H9 (cell line): ENCODE measurements at regions not wholly inside any gene's neighbourhood (a gene's known extent, or its start where the extent isn't known, plus 50 kb on each side); places are given as distances from the start of the nearest gene placed in this dataset.

Experiments
- DNase-seq: peaks from one replicate; pipeline ENCODE4 v3.0.0-alpha.2; 2017
- H2AFZ ChIP-seq: one replicate; pipeline ENCODE4 v1.6.1; 2013; ENCODE audit warnings: mild to moderate bottlenecking, low read length, control low read depth, moderate library complexity
- H2AK5ac ChIP-seq: 2 replicates; pipeline ENCODE4 v1.6.1; 2013; ENCODE audit warnings: low read length, control low read depth, mixed read lengths; ENCODE audit not compliant: insufficient read length
- H2BK120ac ChIP-seq: one replicate; pipeline ENCODE4 v1.6.1; 2013; ENCODE audit warnings: low read depth, mild to moderate bottlenecking, low read length, control low read depth, inconsistent platforms; ENCODE audit not compliant: poor library complexity, severe bottlenecking
- H2BK12ac ChIP-seq: 2 replicates; pipeline ENCODE4 v1.6.1; 2013; ENCODE audit warnings: low read length, control low read depth, mixed read lengths, low read depth; ENCODE audit not compliant: insufficient read length
- H2BK15ac ChIP-seq: 2 replicates; pipeline ENCODE4 v1.6.1; 2013; ENCODE audit warnings: low read depth, low read length, control low read depth
- H2BK20ac ChIP-seq: one replicate; pipeline ENCODE4 v1.6.1; 2013; ENCODE audit warnings: low read depth, mild to moderate bottlenecking, low read length, control low read depth, inconsistent platforms; ENCODE audit not compliant: poor library complexity, severe bottlenecking
- H2BK5ac ChIP-seq: 2 replicates; pipeline ENCODE4 v1.6.1; 2013; ENCODE audit warnings: low read length, control low read depth, mixed read lengths; ENCODE audit not compliant: insufficient read length
- H3K14ac ChIP-seq: 2 replicates; pipeline ENCODE4 v1.6.1; 2013; ENCODE audit warnings: low read length, control low read depth; ENCODE audit not compliant: insufficient read depth
- H3K18ac ChIP-seq: 2 replicates; pipeline ENCODE4 v1.6.1; 2013; ENCODE audit warnings: low read depth, mild to moderate bottlenecking, mixed read lengths, low read length, control low read depth; ENCODE audit not compliant: insufficient read length
- H3K23ac ChIP-seq: 2 replicates; pipeline ENCODE4 v1.6.1; 2013; ENCODE audit warnings: low read length, control low read depth, mixed read lengths, low read depth; ENCODE audit not compliant: insufficient read length
- H3K23me2 ChIP-seq: 2 replicates; pipeline ENCODE4 v1.6.1; 2013; ENCODE audit warnings: low read depth, mild to moderate bottlenecking, mixed read lengths, low read length, control low read depth; ENCODE audit not compliant: insufficient read length, poor library complexity, severe bottlenecking
- H3K27ac ChIP-seq: 2 replicates; pipeline ENCODE4 v1.5.1; 2013; ENCODE audit warnings: low read length, control low read depth, mixed read lengths, low read depth; ENCODE audit not compliant: insufficient read length
- H3K27me3 ChIP-seq: 2 replicates; pipeline ENCODE4 v1.6.1; 2013; ENCODE audit warnings: low read length, control low read depth, inconsistent platforms; ENCODE audit not compliant: insufficient read depth
- H3K4ac ChIP-seq: 2 replicates; pipeline ENCODE4 v1.6.1; 2013; ENCODE audit warnings: low read depth, mild to moderate bottlenecking, control low read depth, inconsistent platforms, low read length, moderate library complexity
- H3K4me1 ChIP-seq: 2 replicates; pipeline ENCODE4 v1.6.1; 2013; ENCODE audit warnings: low read length, control low read depth, inconsistent platforms; ENCODE audit not compliant: insufficient read depth
- H3K4me2 ChIP-seq: 2 replicates; pipeline ENCODE4 v1.6.1; 2013; ENCODE audit warnings: low read length, control low read depth, mixed read lengths; ENCODE audit not compliant: insufficient read length, insufficient read depth
- H3K56ac ChIP-seq: 2 replicates; pipeline ENCODE4 v1.6.1; 2013; ENCODE audit warnings: low read depth, mild to moderate bottlenecking, mixed read lengths, low read length, control low read depth; ENCODE audit not compliant: insufficient read length
- H3K79me1 ChIP-seq: 2 replicates; pipeline ENCODE4 v1.6.1; 2013; ENCODE audit warnings: low read depth, mild to moderate bottlenecking, moderate library complexity, low read length, control low read depth, inconsistent platforms; ENCODE audit not compliant: insufficient read depth, poor library complexity, severe bottlenecking
- H3K79me2 ChIP-seq: 2 replicates; pipeline ENCODE4 v1.6.1; 2013; ENCODE audit warnings: low read length, control low read depth, inconsistent platforms; ENCODE audit not compliant: insufficient read depth
- H3K9ac ChIP-seq: 2 replicates; pipeline ENCODE4 v1.6.1; 2013; ENCODE audit warnings: low read length, control low read depth, mixed read lengths; ENCODE audit not compliant: insufficient read length; ENCODE audit errors: extremely low read depth
- H3K9me3 ChIP-seq: one replicate; pipeline ENCODE4 v1.6.1; 2013; ENCODE audit warnings: low read depth, low read length, inconsistent platforms; ENCODE audit not compliant: control insufficient read depth
- H3T11ph ChIP-seq: one replicate; pipeline ENCODE4 v1.6.1; 2013; ENCODE audit warnings: mild to moderate bottlenecking, low read length, control low read depth, inconsistent platforms
- H4K20me1 ChIP-seq: one replicate; pipeline ENCODE4 v1.6.1; 2013; ENCODE audit not compliant: control insufficient read depth, insufficient read length, insufficient read depth
- H4K5ac ChIP-seq: 2 replicates; pipeline ENCODE4 v1.6.1; 2013; ENCODE audit warnings: low read depth, mild to moderate bottlenecking, mixed read lengths, low read length, control low read depth; ENCODE audit not compliant: insufficient read length
- H4K8ac ChIP-seq: replicated peaks from 2 replicates; pipeline ENCODE4 v1.6.1; 2013; ENCODE audit warnings: low read length, control low read depth, mixed read lengths, low read depth; ENCODE audit not compliant: insufficient read length
- H4K91ac ChIP-seq: 2 replicates; pipeline ENCODE4 v1.6.1; 2013; ENCODE audit warnings: low read depth, mild to moderate bottlenecking, moderate library complexity, mixed read lengths, low read length, control low read depth; ENCODE audit not compliant: insufficient read length
- H3K27ac Mint-ChIP-seq, 3 experiments: 2 replicates in 2 of 3; 3 replicates in 1 of 3; pipeline ENCODE4 v1.8.0; 2020 to 2021; ENCODE audit warnings: mixed read lengths in 3 of 3, mild to moderate bottlenecking in 1 of 3, moderate library complexity in 1 of 3
- H3K27me3 Mint-ChIP-seq: 2 replicates; pipeline ENCODE4 v1.8.0; 2021; ENCODE audit warnings: low read depth, mild to moderate bottlenecking, moderate library complexity, mixed read lengths
- H3K36me3 Mint-ChIP-seq, 3 experiments: 2 replicates in 2 of 3; 3 replicates in 1 of 3; pipeline ENCODE4 v1.8.0; 2020 to 2021; ENCODE audit warnings: low read depth in 3 of 3, mixed read lengths in 3 of 3; ENCODE audit not compliant: insufficient read depth in 1 of 3
- H3K4me1 Mint-ChIP-seq, 2 experiments: 2 replicates each; pipeline ENCODE4 v1.8.0; 2020; ENCODE audit warnings: mixed read lengths in 2 of 2
- H3K4me3 Mint-ChIP-seq, 2 experiments: 2 replicates in 1 of 2; 3 replicates in 1 of 2; pipeline ENCODE4 v1.8.0; 2020 to 2021; ENCODE audit warnings: mild to moderate bottlenecking in 2 of 2, mixed read lengths in 2 of 2, moderate library complexity in 1 of 2
- H3K9me3 Mint-ChIP-seq, 2 experiments: 2 replicates in 1 of 2; 3 replicates in 1 of 2; pipeline ENCODE4 v1.8.0; 2020; ENCODE audit warnings: mild to moderate bottlenecking in 2 of 2, mixed read lengths in 2 of 2, moderate library complexity in 1 of 2
- CTCF ChIP-seq: fragments of 200-600 bp; sonication (generic); conservative IDR thresholded peaks from 3 replicates; pipeline ENCODE4 v1.8.0; 2021; ENCODE audit warnings: antibody characterized with exemption, mild to moderate bottlenecking
- WGBS: extraction: QIAGEN DNeasy Blood & Tissue Kit; methylation state at CpG from one replicate; pipeline ENCODE4 v1.1.7; 2013; ENCODE audit warnings: missing lambda C conversion rate, low lambda C conversion rate, mixed read lengths; ENCODE audit not compliant: insufficient read length; ENCODE audit errors: extremely low coverage; 5-methylcytosine and 5-hydroxymethylcytosine counted together

- Mint-ChIP-seq H3K27ac (no peak overlapping the region; a peak in 1 of 7 replicates), H3K36me3 (no peaks in the 10 kb centered on the region), H3K27me3 (peaks cover 10% of the 10 kb centered on the region), H3K4me1 (peaks cover 4% of the 10 kb centered on the region in 2 experiments), H3K4me3 (no peak overlapping the region), H3K9me3 (peaks cover 0 to 3% of the 10 kb centered on the region in 2 experiments; a peak in 3 of 5 replicates)
- no peaks in the 10 kb centered on the region for H3K23me2 ChIP-seq
- H3K4ac ChIP-seq: no peak overlapping the region
- H4K8ac ChIP-seq: no peak overlapping the region
- no peak overlapping the region for H3K14ac ChIP-seq
- H3K79me2 ChIP-seq: no peaks in the 10 kb centered on the region
- H3K23ac ChIP-seq: no peak overlapping the region
- no peaks in the 10 kb centered on the region for H3K9me3 ChIP-seq
- H3K27me3 ChIP-seq: no peaks in the 10 kb centered on the region
- no peak overlapping the region for H2BK15ac ChIP-seq
- H3T11ph ChIP-seq: no peak overlapping the region
- no peak overlapping the region for H2AFZ ChIP-seq
- no peaks in the 10 kb centered on the region for H4K20me1 ChIP-seq
- H3K4me2 ChIP-seq: no peak overlapping the region
- H4K5ac ChIP-seq: no peak overlapping the region
- DNase-seq: no peak
- no peak for TF ChIP-seq CTCF
- H3K18ac ChIP-seq: no peak overlapping the region
- no peak overlapping the region for H2BK5ac ChIP-seq
- no peak overlapping the region for H2BK12ac ChIP-seq
- no peak overlapping the region for H3K27ac ChIP-seq
- no peaks in the 10 kb centered on the region for H3K79me1 ChIP-seq
- no peak overlapping the region for H2AK5ac ChIP-seq
- no peak overlapping the region for H2BK20ac ChIP-seq
- no peaks in the 10 kb centered on the region for H3K4me1 ChIP-seq
- WGBS: no CpG with 5 or more reads among the region's 11 CpGs
- H4K91ac ChIP-seq: no peak overlapping the region
- H3K56ac ChIP-seq: no peak overlapping the region
- no peak overlapping the region for H2BK120ac ChIP-seq
- H3K9ac ChIP-seq: no peak overlapping the region
Measured at GRCh38 chr6:906920-907319, 214.0 kb upstream of the EXOC2 start.
